ENCODE measurements at regions not wholly inside any gene's neighbourhood (a gene's known extent, or its start where the extent isn't known, plus 50 kb on each side); places are given as distances from the start of the nearest gene placed in this dataset.

DNA sequence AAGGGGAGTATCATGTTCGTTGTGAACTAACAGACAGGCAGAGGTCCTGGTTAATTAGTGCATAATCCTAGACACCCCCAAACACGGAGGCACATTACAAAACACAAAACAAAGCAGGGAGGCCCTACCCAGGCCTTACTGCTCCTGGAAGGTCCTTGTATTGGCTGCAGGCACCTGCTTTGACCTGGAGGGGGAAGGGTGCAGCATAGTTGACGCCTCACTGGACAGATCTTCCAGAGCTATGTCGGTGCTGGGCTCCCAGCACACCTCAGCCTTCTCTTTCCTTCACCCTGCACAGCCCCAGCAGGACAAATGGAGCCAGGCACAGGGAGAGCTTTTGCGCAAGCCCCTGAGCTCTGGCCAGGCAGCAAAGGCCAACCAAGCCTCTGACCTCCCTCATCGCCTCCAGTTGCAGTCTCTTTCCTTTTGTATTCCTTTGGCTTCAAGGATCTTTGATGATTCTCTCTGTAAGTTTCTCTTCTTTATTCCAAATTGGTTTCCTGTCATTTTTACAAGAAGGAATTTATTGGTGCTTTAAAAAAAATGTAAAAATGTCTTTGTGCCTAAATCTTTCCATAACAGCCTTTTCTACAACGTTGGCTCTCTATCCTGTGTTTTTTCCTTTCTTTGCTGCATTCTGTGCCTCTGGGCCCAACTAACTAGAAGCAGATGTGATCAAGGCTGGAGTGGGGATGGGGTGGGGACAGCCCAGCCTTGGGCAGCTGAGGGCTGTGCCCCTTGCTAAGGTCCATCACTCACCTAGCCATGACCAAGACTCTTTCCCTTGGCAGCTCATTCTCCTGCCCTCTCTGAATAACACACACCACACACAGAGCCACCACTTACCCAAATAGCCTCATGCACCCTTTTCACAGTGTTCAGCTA, 317.1 kb upstream of the NPVF start:
- TF ChIP-seq EZH2 (IDR thresholded peaks at IDR 0.05; ENCODE audit: low read length, missing control alignments) = no peak
- TF ChIP-seq, protein P1, sequence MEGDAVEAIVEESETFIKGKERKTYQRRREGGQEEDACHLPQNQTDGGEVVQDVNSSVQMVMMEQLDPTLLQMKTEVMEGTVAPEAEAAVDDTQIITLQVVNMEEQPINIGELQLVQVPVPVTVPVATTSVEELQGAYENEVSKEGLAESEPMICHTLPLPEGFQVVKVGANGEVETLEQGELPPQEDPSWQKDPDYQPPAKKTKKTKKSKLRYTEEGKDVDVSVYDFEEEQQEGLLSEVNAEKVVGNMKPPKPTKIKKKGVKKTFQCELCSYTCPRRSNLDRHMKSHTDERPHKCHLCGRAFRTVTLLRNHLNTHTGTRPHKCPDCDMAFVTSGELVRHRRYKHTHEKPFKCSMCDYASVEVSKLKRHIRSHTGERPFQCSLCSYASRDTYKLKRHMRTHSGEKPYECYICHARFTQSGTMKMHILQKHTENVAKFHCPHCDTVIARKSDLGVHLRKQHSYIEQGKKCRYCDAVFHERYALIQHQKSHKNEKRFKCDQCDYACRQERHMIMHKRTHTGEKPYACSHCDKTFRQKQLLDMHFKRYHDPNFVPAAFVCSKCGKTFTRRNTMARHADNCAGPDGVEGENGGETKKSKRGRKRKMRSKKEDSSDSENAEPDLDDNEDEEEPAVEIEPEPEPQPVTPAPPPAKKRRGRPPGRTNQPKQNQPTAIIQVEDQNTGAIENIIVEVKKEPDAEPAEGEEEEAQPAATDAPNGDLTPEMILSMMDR (conservative IDR thresholded peaks at IDR 0.05 in 1 of 2, IDR thresholded peaks at IDR 0.05 in 1 of 2; ENCODE audit: low read depth in 1 of 2, low read length in 2 of 2) = no peak
